MM.1S (cell line): ENCODE measurements at regions not wholly inside any gene's neighbourhood (a gene's known extent, or its start where the extent isn't known, plus 50 kb on each side); places are given as distances from the start of the nearest gene placed in this dataset.

Source experiments
- DNase-seq: peaks from one replicate; pipeline ENCODE4 v3.0.0-alpha.2; 2015
- H2AFZ ChIP-seq: fragments of 300-600 bp; sonication (generic); 2 replicates; pipeline ENCODE4 v1.6.0; 2016; ENCODE audit warnings: antibody characterized with exemption, low read length
- H3F3A ChIP-seq: fragments of 300-600 bp; sonication (generic); 2 replicates; pipeline ENCODE4 v1.6.1; 2016; ENCODE audit warnings: mild to moderate bottlenecking, antibody characterized with exemption, low read length, moderate library complexity, mixed read lengths; ENCODE audit not compliant: insufficient read depth
- H3K27ac ChIP-seq: fragments of 300-600 bp; sonication (generic); 2 replicates; pipeline ENCODE4 v1.5.1; 2016; ENCODE audit warnings: mild to moderate bottlenecking, low read length
- H3K27me3 ChIP-seq: fragments of 300-600 bp; sonication (generic); replicated peaks from 2 replicates; pipeline ENCODE4 v1.6.0; 2016; ENCODE audit warnings: low read length; ENCODE audit not compliant: insufficient read depth
- H3K36me3 ChIP-seq: fragments of 300-600 bp; sonication (generic); replicated peaks from 2 replicates; pipeline ENCODE4 v1.6.1; 2016; ENCODE audit warnings: mild to moderate bottlenecking, low read length, mixed read lengths; ENCODE audit not compliant: insufficient read depth
- H3K4me1 ChIP-seq: fragments of 300-600 bp; sonication (generic); 2 replicates; pipeline ENCODE4 v1.6.1; 2016; ENCODE audit warnings: low read length, mixed read lengths
- H3K4me2 ChIP-seq: fragments of 300-600 bp; sonication (generic); 2 replicates; pipeline ENCODE4 v1.6.0; 2016; ENCODE audit warnings: low read depth, low read length
- H3K4me3 ChIP-seq: fragments of 300-600 bp; sonication (generic); 2 replicates; pipeline ENCODE4 v1.5.1; 2016; ENCODE audit warnings: low read length, mixed read lengths
- H3K79me2 ChIP-seq: fragments of 300-600 bp; sonication (generic); 2 replicates; pipeline ENCODE4 v1.6.1; 2016; ENCODE audit warnings: mixed run types, low read length, mixed read lengths
- H3K9ac ChIP-seq: fragments of 300-600 bp; sonication (generic); 2 replicates; pipeline ENCODE4 v1.6.1; 2016; ENCODE audit warnings: low read length, mixed read lengths
- H3K9me2 ChIP-seq: fragments of 300-600 bp; sonication (generic); replicated peaks from 2 replicates; pipeline ENCODE4 v1.6.1; 2016; ENCODE audit warnings: mild to moderate bottlenecking, low read length, mixed read lengths; ENCODE audit not compliant: insufficient read depth
- H3K9me3 ChIP-seq: fragments of 300-600 bp; sonication (generic); replicated peaks from 2 replicates; pipeline ENCODE4 v1.6.1; 2016; ENCODE audit warnings: mild to moderate bottlenecking, low read length, mixed read lengths; ENCODE audit not compliant: insufficient read depth
- H4K20me1 ChIP-seq: fragments of 300-600 bp; sonication (generic); 2 replicates; pipeline ENCODE4 v1.6.1; 2016; ENCODE audit warnings: mild to moderate bottlenecking, low read length, moderate library complexity, mixed read lengths; ENCODE audit not compliant: insufficient read depth
- EZH2 ChIP-seq: fragments of 300-600 bp; sonication (generic); optimal IDR thresholded peaks from 2 replicates; pipeline ENCODE3; 2017; ENCODE audit warnings: low read depth, mild to moderate bottlenecking, antibody characterized with exemption, low read length, mixed read lengths
- EZH2phosphoT487 ChIP-seq: fragments of 300-600 bp; sonication (generic); IDR thresholded peaks from 2 replicates; pipeline ENCODE4 v1.6.1; 2018; ENCODE audit warnings: antibody characterized with exemption, low read length
- TF ChIP-seq, protein P1 (sequence below): fragments of 300-600 bp; sonication (generic); IDR thresholded peaks from 2 replicates; pipeline ENCODE4 v1.5.1; 2016; ENCODE audit warnings: antibody characterized with exemption, low read length, mixed read lengths

DNA sequence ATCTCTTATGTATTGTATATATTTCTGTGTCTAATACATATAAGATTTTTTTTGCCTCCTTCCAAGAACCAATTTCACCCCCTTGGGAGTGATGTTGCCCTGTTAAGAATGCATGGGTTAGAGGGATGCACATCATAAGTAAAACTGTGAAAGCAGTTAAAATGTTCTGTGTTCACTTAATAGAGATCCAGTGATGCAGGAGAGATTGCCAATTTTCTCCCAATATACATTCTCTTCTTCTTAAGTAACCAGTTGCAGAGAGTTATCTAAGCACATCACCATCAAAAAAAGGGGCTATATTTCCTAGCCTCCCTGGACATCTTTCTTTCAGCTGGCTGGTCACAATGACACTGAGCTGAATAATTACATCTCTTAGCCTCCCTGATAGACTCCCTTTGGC is 307.0 kb downstream of the OSTF1 start:
- Histone ChIP-seq H3F3A (no peaks in the 10 kb centered on the region), H3K79me2 (no peaks in the 10 kb centered on the region), H3K36me3 (no peaks in the 10 kb centered on the region), H4K20me1 (no peaks in the 10 kb centered on the region), H3K4me3 (no peak overlapping the region), H3K4me2 (no peak overlapping the region), H3K9me3 (no peaks in the 10 kb centered on the region), H3K27me3 (no peaks in the 10 kb centered on the region), H2AFZ (no peak overlapping the region), H3K9ac (no peak overlapping the region), H3K9me2 (no peaks in the 10 kb centered on the region), H3K27ac (no peak overlapping the region), H3K4me1 (no peaks in the 10 kb centered on the region)
- no peak for TF ChIP-seq EZH2
- no peak for TF ChIP-seq EZH2phosphoT487
- TF ChIP-seq, protein P1, sequence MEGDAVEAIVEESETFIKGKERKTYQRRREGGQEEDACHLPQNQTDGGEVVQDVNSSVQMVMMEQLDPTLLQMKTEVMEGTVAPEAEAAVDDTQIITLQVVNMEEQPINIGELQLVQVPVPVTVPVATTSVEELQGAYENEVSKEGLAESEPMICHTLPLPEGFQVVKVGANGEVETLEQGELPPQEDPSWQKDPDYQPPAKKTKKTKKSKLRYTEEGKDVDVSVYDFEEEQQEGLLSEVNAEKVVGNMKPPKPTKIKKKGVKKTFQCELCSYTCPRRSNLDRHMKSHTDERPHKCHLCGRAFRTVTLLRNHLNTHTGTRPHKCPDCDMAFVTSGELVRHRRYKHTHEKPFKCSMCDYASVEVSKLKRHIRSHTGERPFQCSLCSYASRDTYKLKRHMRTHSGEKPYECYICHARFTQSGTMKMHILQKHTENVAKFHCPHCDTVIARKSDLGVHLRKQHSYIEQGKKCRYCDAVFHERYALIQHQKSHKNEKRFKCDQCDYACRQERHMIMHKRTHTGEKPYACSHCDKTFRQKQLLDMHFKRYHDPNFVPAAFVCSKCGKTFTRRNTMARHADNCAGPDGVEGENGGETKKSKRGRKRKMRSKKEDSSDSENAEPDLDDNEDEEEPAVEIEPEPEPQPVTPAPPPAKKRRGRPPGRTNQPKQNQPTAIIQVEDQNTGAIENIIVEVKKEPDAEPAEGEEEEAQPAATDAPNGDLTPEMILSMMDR: no peak
- DNase-seq: no peak

DNA sequence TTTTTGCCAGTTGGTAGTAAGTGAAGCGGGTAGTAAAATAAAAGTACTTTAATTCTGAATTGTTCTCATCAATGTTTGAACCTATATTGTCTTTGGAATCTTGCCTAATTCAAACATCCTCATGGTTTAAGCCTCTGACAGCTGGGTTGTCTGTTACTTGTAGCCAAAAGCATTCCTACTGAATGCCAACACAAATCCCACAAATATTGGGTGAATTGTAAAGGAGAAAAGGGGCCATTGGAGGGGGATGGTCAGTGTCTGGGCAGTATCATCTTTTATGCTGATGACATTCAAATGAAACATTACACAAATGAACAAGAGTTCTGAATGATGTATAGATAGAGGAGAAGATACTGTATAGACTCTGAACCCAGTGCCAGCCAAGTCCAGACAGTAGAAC is 309.5 kb downstream of the OSTF1 start:
- H3K4me3 ChIP-seq: no peak overlapping the region
- H3K9ac ChIP-seq: no peak overlapping the region
- H3K9me2 ChIP-seq: no peaks in the 10 kb centered on the region
- no peak for DNase-seq
- no peak overlapping the region for H3K4me2 ChIP-seq
- H3K36me3 ChIP-seq: no peaks in the 10 kb centered on the region
- H2AFZ ChIP-seq: no peak overlapping the region
- no peaks in the 10 kb centered on the region for H3F3A ChIP-seq
- H3K79me2 ChIP-seq: no peaks in the 10 kb centered on the region
- no peaks in the 10 kb centered on the region for H3K4me1 ChIP-seq
- H3K27me3 ChIP-seq: no peaks in the 10 kb centered on the region
- no peaks in the 10 kb centered on the region for H4K20me1 ChIP-seq
- H3K27ac ChIP-seq: no peak overlapping the region
- no peaks in the 10 kb centered on the region for H3K9me3 ChIP-seq
- TF ChIP-seq, protein P1: no peak
- TF ChIP-seq EZH2: no peak
- no peak for TF ChIP-seq EZH2phosphoT487

DNA sequence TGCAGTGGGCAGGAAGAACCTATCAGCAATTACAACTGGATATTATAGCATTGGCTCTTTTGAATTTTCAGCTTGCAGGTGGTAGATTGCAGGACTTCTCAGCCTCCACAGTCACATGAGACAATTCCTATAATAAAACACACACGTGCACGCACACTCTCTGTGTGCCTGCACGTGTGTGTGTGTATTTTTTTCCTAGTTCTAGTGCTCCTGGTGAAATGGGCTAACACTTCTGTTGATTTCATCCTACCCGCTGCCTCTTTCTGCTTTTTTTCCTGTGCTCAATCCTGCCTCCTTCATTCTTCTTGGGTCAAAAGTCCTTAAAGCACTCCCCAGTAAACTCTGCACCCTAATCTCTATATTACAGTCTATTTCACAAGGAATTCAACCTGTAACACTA is 320.1 kb downstream of the OSTF1 start:
- Histone ChIP-seq H4K20me1 (no peaks in the 10 kb centered on the region), H3K9ac (no peak overlapping the region)
- TF ChIP-seq, protein P1: no peak
- TF ChIP-seq EZH2phosphoT487: no peak
- TF ChIP-seq EZH2: no peak

GRCh38 chr9:75410405-75410804 is 322.1 kb downstream of the OSTF1 start:
- Histone ChIP-seq H3K9me2 (no peaks in the 10 kb centered on the region), H3K9me3 (no peaks in the 10 kb centered on the region), H3K27ac (no peak overlapping the region), H3K36me3 (no peaks in the 10 kb centered on the region), H3K4me2 (no peak overlapping the region), H2AFZ (no peak overlapping the region), H3K4me3 (no peak overlapping the region), H3K9ac (no peak overlapping the region), H3F3A (no peaks in the 10 kb centered on the region), H3K4me1 (no peaks in the 10 kb centered on the region), H4K20me1 (no peaks in the 10 kb centered on the region), H3K27me3 (no peaks in the 10 kb centered on the region), H3K79me2 (no peaks in the 10 kb centered on the region)
- TF ChIP-seq, protein P1: no peak
- TF ChIP-seq EZH2 (no peak), EZH2phosphoT487 (no peak)
- no peak for DNase-seq

More for the DNA sequence above, 320.1 kb downstream of the OSTF1 start:
- H3K27ac ChIP-seq: no peak overlapping the region
- H3K4me2 ChIP-seq: no peak overlapping the region
- no peaks in the 10 kb centered on the region for H3F3A ChIP-seq
- no peaks in the 10 kb centered on the region for H3K9me3 ChIP-seq
- DNase-seq: no peak
- no peak overlapping the region for H3K4me3 ChIP-seq
- no peak overlapping the region for H2AFZ ChIP-seq
- H3K4me1 ChIP-seq: no peaks in the 10 kb centered on the region
- no peaks in the 10 kb centered on the region for H3K36me3 ChIP-seq
- H3K27me3 ChIP-seq: no peaks in the 10 kb centered on the region
- H3K79me2 ChIP-seq: no peaks in the 10 kb centered on the region
- no peaks in the 10 kb centered on the region for H3K9me2 ChIP-seq
